SW 1271 (cell line): ENCODE measurements at regions not wholly inside any gene's neighbourhood (a gene's known extent, or its start where the extent isn't known, plus 50 kb on each side); places are given as distances from the start of the nearest gene placed in this dataset.
"Not testable (repeated sequence)": the region's sequence is repeated elsewhere in the genome, so short reads cannot be mapped to it uniquely, and the experiment has no call there.

Experiments
- DNase-seq, 2 experiments: peaks; one replicate each; lab custom pipeline; 2025; lab: John Stamatoyannopoulos, UW

DNA sequence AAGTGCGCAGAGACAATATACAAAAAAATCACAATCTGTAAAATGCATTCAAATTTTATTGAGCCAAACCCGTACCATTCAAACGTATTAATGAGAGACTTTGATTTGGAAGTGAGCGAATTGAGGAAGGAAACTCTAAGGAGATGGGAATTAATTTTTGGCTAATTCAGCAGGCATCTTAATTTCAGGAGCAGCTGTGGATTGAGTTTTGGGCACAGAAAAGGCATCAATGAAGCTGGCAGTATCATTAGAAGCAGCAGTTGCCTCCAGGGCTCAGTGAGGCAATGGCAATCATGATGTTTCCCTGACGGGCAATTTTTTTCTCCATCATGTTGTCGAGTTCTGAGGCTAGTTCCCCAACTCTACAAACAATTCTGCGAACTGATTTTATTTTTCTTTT, 2041.6 kb downstream of the NCAM2 start:
- DNase-seq, result no peak

DNA sequence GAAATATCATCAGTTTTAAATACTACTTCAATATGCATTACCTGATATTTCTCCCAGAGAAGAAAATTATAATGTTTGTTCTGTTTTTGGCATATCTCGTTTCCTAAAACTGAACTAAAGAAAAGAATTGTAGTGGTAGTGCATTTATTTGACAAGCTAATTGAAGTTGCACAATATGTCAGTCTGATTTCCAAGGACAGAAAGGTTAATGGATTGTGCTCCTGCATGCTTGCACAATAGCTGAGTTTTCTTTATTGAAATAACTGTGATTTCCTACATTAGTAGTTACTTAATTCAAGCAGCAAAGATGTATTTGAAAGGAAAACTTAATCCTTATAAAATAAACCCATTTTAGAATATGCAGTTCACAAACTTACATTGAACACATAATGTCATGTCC, 2047.7 kb downstream of the NCAM2 start:
- DNase-seq, result no peak

DNA sequence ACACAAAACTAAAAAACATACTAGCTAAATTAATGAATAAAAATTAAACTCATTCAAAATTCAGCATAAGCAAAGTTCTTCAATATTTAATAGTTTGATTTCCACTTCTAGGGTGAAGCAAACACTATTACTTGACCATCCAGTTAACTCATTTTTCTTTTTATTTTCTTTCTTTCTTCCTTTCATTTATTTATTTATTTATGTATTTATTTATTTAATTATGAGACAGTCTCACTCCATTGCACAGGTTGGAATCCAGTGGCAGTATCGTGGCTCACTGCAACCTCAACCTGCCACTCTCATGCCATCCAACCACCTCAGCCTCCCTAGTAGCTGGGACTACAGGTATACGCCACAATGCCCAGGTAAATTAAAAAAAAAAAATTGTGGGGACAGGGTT, 2069.5 kb downstream of the NCAM2 start:
- no peak for DNase-seq

DNA sequence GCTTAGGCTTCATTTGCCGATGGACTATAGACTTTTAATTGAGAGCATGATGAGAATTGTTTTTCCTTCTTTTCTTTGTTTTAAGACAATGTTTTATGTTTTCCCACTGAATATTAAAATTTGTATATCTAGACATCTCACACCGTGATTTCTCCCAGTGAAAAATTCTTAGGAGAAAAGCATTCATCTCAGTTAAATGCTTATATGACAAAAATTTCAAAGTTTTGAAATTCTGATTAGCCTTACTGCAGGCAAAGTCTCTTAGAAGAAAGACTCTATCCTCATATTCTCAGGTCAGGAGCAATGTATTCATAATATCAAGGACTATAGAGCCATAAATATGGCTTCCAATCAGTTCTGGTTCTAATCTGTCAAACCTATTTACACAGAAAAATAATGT, 2085.0 kb downstream of the NCAM2 start:
- DNase-seq, result no peak

DNA sequence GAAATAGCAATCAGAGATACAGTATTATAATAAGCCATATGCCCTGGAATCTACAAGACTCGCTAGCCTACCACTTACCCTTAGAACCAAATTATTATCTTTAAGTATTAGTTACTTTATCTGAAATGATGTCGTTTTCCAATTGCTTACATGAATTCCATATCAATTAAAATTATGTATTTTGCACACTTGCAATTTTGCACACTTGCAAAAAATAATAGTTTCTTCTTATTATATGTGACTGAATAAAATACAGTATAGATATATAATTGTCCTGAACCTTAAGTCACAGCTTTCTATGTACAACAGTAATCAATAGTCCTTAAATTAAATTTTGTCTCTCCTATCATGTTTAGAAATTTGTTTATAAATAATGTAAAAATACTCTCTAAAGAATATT, 2095.1 kb downstream of the NCAM2 start:
- DNase-seq, result no peak

DNA sequence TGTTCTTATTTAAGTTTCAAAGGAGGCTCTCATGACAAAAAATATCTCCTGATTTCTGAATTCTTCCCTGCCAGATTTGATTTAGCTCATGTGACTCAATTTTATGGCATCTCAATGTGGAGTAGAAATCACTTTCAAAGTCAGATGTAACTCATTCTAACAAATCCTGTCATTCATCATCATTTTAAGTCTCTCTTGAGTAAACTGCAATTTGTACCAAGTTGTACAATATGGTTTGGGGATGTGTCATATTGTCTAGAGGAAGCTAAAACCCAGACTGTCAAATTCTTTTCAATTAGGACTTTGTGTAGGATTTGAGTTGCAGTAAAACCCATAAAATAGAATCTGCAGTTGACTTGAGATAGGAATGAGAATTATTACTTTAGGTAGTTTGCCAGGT, 2101.0 kb downstream of the NCAM2 start:
- DNase-seq, result no peak

DNA sequence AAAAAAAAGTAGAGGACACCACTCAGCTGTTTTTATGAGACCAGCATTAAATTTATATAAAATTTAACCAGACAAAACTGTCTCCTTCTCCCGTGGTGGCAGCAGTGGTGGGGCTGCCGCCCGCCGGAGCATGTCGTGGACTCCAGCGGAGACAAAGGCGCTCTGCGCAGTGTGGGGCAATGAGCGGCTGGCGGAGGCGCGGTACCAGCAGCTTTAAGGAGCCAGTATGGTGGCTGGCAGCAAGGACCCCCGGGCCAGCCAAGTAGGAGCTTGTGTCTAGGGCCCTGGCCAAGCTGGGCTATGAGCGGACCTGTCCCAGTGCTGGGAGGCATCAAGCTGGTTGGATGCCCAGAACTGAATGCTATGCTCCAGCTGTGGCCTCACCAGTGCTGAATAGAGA, 2102.9 kb downstream of the NCAM2 start:
- DNase-seq, result no peak

DNA sequence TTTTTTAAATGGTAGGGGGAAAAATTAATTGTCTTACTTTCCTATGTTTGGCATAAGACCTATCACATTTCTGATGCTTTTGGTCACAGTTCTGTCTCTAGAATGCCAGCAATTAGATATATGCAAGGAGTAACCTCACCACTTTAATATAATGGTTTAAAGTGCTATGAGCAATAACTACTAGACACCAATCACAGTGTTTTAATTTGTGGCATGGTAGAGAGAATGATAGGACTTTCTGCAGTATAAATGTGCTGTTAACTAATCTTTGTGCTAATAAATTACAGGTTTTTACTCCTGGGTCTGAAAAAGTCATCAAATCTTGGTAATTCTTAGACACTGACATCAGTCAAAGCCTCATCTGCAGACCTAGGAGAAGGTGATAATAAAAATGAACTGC, 2110.3 kb downstream of the NCAM2 start:
- no peak for DNase-seq

DNA sequence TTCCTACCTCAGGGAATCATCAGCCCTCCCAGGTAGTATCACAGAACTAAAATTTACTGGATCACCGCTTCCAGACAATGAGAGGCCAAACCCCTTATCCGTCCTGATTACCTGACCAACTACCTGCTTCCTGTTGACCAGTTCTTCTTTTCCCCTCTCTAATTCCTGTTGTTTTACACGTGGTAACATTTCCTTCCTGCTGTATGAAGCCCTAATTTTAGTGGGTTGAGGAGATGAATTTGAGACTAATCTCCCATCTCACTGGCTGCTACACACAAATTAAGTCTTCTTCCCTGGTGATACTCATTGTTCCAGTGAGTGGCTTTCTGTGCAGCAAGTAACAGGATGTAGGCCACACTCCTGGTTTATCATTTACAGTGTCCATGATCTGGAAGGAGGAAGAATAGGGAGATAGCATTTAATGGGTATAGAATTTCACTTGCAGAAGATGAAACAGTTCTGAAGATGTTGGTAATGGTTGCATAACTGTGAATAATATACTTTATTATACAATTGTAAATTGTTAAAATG, 2112.9 kb downstream of the NCAM2 start:
- no peak for DNase-seq

DNA sequence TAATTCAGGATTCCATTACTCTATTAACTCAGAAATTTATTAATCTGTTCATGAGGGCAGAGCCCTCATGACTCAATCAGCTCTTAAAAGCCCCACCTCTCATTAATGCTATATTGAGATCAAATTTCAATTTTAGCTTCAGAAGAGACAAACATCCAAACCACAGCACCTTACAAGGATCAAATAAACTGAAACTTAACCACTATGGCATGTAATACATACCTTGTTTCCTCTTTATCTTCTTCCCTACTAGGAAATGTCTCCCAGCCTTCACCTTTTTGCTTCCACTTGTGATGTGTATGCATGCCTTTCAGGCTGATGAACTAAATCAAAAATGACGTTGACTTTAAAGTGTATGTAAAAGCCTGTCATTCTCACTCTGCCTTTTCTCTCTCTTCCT, 2121.3 kb downstream of the NCAM2 start:
- no peak for DNase-seq

DNA sequence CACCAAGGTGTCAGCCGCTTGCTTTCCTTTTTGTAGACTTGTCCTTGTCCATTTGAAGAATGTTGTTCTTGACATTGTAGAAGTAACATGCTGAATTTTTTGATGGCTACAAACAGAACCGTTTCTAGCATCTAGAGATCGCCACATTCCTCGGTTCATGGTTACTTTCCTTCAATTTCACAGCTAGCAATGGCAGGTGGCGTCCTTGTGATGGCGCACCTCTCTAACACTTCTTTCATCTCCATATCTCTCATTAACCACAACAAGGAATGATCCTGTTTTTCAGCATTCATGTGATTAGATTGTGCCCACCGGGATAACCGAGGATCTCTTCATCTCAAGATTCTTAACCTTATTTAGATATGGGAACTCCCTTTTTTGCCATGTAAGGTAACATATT, 2129.8 kb downstream of the NCAM2 start:
- DNase-seq, result no peak

DNA sequence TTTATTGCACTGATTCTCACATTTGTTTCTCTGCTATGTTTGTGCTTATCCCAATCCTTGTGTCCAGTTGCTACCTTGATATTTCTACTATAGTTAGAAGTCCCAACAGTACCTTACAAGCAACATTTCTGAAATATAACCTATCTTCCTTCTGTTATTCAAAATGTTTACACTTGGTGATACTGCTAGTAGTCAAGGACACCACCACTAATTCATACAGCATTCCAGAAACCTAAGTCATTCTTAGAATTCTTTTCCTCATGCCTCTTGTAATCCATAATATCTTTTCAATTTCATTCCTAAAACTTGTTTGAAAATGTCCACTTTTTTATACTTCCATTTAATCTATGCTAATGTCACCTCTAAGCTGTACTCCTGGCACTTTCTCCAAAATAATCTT, 2132.1 kb downstream of the NCAM2 start:
- peak in 1 of 2 experiments; percentile 3 for DNase-seq

DNA sequence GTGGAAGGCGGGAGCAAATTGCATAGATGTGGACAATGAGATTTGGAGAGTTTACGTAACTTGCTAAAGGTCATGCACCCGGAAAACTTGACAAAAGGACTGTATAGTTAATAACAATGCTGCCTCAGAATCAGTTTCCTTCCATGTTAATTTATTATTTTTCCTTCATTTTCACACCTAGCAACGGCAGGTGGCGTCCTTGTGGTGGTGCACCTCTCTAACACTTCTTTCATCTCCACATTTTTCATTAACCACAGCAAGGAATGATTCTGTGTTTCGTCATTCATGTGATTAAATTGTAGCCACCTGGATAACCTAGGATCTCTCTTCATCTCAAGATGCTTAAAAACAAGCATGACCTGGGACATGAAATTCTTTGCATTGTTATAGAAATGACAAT, 2133.0 kb downstream of the NCAM2 start:
- peak in 1 of 2 experiments; percentile 4 for DNase-seq

DNA sequence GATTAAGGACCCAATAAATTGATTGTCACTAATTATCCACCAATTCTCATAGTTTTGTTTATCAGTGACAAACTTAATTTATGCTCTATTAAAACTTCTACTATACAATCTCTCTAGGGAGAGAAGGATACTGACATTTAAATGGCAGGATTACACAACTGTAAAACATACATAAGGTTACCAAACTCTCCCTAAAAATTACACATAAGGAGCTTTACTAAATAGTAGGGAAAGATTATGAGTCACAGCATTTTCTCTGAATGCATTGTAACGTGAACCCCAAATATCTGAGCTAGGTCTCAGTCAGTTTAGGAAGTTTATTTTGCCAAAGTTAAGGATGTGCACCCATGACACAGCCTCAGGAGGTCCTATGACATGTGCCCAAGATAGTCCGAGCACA, 2140.6 kb downstream of the NCAM2 start:
- no peak for DNase-seq

DNA sequence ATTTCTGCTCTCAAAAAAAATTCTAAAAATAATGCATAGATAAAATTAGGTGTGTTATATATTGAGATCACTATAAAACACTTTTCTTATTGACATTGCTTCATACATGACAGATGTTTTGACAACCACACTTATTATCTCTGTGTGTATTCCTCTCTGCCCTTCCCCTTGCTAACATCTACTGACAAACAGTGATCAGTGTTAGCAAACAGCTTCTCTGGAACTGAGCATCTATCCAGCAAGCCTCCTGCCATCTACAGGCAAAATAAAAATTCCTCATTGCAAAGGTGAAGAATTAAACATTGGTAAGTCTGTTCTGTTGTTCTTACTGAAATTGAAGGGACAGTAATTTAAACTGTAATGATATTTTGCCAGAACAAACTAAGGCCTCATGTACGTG, 2153.9 kb downstream of the NCAM2 start:
- DNase-seq, result no peak

DNA sequence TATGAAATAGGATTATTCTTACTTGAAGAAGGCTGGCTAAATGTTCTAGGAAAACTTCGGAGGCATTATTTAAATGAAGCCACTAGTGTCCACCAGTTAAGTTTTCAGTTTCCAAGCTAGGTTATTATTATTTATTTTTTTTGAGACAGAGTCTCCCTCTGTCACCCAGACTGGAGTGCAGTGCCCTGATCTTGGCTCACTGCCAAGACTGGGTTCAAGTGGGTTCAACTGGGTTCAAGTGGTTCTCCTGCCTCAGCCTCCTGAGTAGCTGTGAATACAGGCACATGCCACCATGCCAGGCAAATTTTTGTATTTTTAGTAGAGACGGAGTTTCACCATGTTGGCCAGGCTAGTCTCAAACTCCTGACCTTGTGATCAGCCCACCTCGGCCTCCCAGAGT, 2155.6 kb downstream of the NCAM2 start:
- not testable (repeated sequence) for DNase-seq

DNA sequence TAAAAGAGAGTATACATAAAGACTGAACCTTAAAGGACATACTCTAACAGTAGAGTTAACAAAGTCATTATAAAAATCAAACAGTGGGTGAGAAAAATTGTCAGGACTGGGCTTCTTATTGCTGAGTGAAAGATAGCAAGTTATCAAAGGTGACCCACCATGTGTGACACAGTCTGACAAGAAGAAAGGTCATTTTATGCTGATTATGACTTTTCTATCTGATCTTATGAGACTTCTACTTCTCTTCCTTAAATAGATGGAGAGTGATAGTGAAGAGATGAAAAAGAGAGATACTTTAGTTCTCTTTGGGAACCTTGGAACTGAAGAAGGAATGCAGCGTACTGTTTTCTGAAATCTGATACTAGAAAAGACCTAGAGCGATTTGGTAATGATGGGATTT, 2157.1 kb downstream of the NCAM2 start:
- no peak for DNase-seq

DNA sequence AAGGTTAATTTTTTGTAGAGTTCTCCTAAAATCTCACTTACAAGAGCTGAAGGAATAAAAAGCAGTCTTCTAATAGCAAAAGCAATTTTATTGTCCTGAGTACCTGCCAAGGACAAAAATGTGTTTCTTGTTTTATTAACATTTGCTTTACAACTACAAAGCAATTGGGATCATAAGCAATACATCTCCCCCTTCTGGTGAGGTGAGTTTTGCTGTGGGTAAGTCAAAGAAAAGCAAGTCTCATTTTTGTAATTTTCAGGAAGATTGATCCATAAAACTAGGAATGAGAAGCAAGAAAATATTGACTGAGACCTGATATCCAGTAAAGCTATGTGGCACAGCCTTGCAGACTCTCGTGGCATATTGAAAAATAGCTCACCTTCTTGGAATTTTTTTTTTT, 2162.7 kb downstream of the NCAM2 start:
- DNase-seq, result no peak

DNA sequence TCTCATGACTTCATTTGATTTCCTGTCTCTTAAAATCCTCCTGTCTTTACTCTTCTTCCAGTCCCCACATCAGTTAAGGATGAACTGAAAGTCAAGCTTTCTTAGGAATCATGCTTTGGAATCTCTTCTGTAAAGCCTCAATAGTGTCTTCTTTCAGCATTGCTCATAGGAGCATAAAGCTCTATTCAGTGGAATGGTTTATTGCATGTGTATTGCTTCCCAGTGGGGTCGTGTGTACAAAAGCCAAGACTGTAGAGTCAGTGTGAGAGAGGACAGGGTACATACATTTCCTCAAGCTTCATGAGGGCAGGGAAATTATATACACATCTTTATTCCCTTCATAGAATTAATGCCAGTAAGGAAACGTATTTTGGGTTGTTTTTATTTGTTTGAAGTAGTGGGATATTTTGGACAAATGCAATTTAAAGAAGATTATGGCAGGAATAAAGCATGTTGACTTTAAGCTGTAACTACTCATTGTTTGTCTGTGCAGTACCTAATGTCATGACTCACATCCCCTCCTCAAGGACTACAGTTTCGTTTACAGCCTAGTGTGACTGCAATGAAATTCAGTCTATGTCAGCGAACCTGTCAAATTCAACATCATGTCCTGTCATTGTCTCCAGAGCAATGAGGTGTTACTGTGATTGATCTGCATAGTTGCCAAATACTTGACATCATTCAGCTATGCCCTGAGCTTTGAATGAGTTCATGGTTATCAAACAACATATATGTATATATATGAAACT, 2164.2 kb downstream of the NCAM2 start:
- DNase-seq, result no peak
